KMS-11 (cell line): ENCODE measurements at regions not wholly inside any gene's neighbourhood (a gene's known extent, or its start where the extent isn't known, plus 50 kb on each side); places are given as distances from the start of the nearest gene placed in this dataset.
"Not testable (repeated sequence)": the region's sequence is repeated elsewhere in the genome, so short reads cannot be mapped to it uniquely, and the experiment has no call there.

Experiments
- H2AFZ ChIP-seq: fragments of 200-600 bp; sonication (generic); 2 replicates; pipeline ENCODE4 v1.6.1; 2016; ENCODE audit warnings: antibody characterized with exemption, mixed run types, low read depth
- H3K27ac ChIP-seq: fragments of 200-600 bp; sonication (generic); 2 replicates; pipeline ENCODE4 v1.6.1; 2016; ENCODE audit warnings: mild to moderate bottlenecking, mixed run types
- H3K27me3 ChIP-seq: fragments of 200-600 bp; sonication (generic); 2 replicates; pipeline ENCODE4 v1.6.1; 2017; ENCODE audit warnings: mild to moderate bottlenecking, low read depth, mixed run types, moderate library complexity; ENCODE audit not compliant: insufficient read depth
- H3K36me3 ChIP-seq: fragments of 200-600 bp; sonication (generic); 2 replicates; pipeline ENCODE4 v1.6.1; 2017; ENCODE audit warnings: mild to moderate bottlenecking, mixed run types; ENCODE audit not compliant: insufficient read depth
- H3K4me1 ChIP-seq: fragments of 200-600 bp; sonication (generic); 2 replicates; pipeline ENCODE4 v1.6.1; 2016; ENCODE audit warnings: mild to moderate bottlenecking, low read depth, mixed run types; ENCODE audit not compliant: poor library complexity, severe bottlenecking
- H3K4me2 ChIP-seq: fragments of 200-600 bp; sonication (generic); 2 replicates; pipeline ENCODE4 v1.7.0; 2016; ENCODE audit warnings: mild to moderate bottlenecking, mixed run types
- H3K4me3 ChIP-seq: fragments of 200-600 bp; sonication (generic); IDR thresholded peaks from 2 replicates; pipeline ENCODE4 v1.6.1; 2017; ENCODE audit warnings: low read depth, low read length, mixed read lengths; ENCODE audit not compliant: insufficient read depth
- H3K79me2 ChIP-seq: fragments of 200-600 bp; sonication (generic); 2 replicates; pipeline ENCODE4 v1.6.1; 2016; ENCODE audit warnings: low read depth, mixed run types; ENCODE audit not compliant: insufficient read depth
- H3K9ac ChIP-seq: fragments of 200-600 bp; sonication (generic); 2 replicates; pipeline ENCODE4 v1.6.1; 2016; ENCODE audit warnings: mild to moderate bottlenecking, mixed run types
- H4K20me1 ChIP-seq: fragments of 200-600 bp; sonication (generic); 2 replicates; pipeline ENCODE4 v1.6.1; 2016; ENCODE audit warnings: mild to moderate bottlenecking, mixed run types; ENCODE audit not compliant: insufficient read depth
- CTCF ChIP-seq: fragments of 200-600 bp; sonication (generic); conservative IDR thresholded peaks from 2 replicates; pipeline ENCODE4 v1.6.1; 2017; ENCODE audit warnings: low read depth, mild to moderate bottlenecking, antibody characterized with exemption, low read length, moderate library complexity, mixed read lengths

DNA sequence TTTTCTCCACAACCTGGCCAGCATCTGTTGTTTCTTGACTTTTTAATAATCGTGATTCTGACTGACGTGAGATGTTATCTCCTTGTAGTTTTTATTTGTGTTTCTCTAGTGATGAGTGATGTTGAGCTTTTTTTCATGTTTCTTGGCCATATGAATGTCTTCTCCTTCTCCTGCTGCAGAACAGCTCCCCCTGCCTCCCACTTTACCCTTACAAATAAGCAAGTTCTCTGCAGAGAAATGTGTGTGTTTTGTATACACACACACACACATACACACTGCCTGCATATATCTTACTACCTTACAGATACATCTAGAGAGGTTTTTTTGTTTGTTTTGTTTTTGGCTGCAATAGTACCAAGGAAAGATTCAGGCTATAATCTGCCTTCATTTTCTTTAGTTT lies 88.7 kb upstream of the PHF24 start:
- Histone ChIP-seq H2AFZ (no peak overlapping the region), H4K20me1 (no peaks in the 10 kb centered on the region), H3K4me2 (no peak overlapping the region), H3K4me3 (no peak overlapping the region), H3K27ac (no peak overlapping the region), H3K79me2 (no peaks in the 10 kb centered on the region), H3K36me3 (no peaks in the 10 kb centered on the region), H3K4me1 (no peaks in the 10 kb centered on the region), H3K27me3 (no peaks in the 10 kb centered on the region), H3K9ac (no peak overlapping the region)
- TF ChIP-seq CTCF = 0 out of 2 replicates have a peak, but pooled peaks have one; percentile 18

DNA sequence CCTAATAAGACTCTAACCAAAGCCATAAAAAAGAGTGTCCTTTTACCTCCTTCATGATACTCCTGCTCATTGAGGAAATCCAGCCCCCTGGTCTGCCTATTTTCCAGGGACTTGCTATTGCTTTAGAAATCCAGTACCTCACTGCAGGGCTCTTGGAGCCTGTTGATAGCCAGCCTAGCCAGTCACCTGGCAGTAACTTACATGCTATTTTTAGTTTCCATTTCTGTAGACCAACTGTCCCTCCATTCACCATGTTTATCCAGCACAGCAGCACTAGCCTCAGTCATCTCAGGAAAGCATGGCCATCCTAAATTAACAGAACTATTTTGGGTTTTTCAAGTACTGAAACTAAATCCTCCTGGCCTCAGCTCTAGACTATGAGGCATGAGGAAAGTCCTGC lies 91.5 kb upstream of the PHF24 start:
- Histone ChIP-seq H3K36me3 (no peaks in the 10 kb centered on the region), H3K9ac (no peak overlapping the region), H3K27me3 (no peaks in the 10 kb centered on the region), H3K27ac (no peak overlapping the region), H3K79me2 (no peaks in the 10 kb centered on the region), H2AFZ (no peak overlapping the region), H3K4me2 (no peak overlapping the region), H3K4me1 (no peaks in the 10 kb centered on the region), H3K4me3 (no peak overlapping the region), H4K20me1 (no peaks in the 10 kb centered on the region)
- no peak for TF ChIP-seq CTCF

DNA sequence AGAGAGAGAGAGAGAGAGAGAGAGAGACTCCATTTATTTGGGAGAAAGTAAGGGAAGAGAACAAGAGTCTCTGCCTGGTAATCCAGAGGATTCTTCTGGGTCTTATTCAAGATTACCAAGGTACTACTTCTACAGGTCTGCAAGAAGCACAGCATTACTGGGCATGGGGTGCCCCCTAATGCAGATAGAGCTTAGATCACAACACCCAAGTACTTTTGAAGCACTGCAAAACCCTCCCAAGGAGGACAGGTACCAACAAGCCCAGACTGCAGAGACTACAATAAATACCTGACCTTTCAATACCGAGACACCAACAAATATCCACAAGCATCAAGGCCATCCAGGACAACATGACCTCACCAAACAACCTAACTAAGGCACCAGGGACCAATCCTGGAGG lies 94.7 kb upstream of the PHF24 start:
- Histone ChIP-seq H3K4me1 (no peaks in the 10 kb centered on the region), H3K4me2 (no peak overlapping the region), H2AFZ (no peak overlapping the region), H3K27ac (no peak overlapping the region), H3K27me3 (no peaks in the 10 kb centered on the region), H3K36me3 (no peaks in the 10 kb centered on the region), H3K4me3 (no peak overlapping the region), H3K9ac (no peak overlapping the region), H4K20me1 (no peaks in the 10 kb centered on the region), H3K79me2 (no peaks in the 10 kb centered on the region)
- TF ChIP-seq CTCF = no peak

DNA sequence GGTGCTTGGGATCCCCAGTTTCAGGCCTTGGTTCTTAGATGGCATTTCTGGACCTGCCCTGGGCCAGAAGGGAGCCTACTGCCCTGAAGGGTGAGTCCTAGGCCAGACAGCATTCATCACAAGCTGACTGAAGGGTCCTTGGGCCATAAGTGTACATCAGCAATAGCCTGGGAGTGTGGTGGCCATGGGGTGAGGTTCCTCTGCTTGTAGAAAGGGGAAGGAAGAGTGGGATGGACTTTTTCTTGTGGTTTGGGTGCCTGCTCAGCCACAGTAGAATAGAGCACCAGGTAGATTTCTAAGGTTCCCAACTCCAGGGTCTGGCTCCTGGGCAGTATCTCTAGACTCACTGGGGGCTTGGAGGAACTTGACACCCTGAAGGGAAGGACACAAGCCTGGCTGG lies 95.2 kb upstream of the PHF24 start:
- Histone ChIP-seq H3K4me3 (no peak overlapping the region), H3K27ac (no peak overlapping the region), H3K4me2 (no peak overlapping the region), H3K4me1 (no peaks in the 10 kb centered on the region), H3K9ac (no peak overlapping the region), H4K20me1 (no peaks in the 10 kb centered on the region), H3K36me3 (no peaks in the 10 kb centered on the region), H2AFZ (no peak overlapping the region), H3K27me3 (no peaks in the 10 kb centered on the region), H3K79me2 (no peaks in the 10 kb centered on the region)
- no peak for TF ChIP-seq CTCF

GRCh38 chr9:34862043-34862442 lies 96.0 kb upstream of the PHF24 start:
- Histone ChIP-seq H3K27me3 (no peaks in the 10 kb centered on the region), H2AFZ (no peak overlapping the region), H3K36me3 (no peaks in the 10 kb centered on the region), H3K27ac (no peak overlapping the region), H3K79me2 (no peaks in the 10 kb centered on the region), H3K9ac (no peak overlapping the region), H3K4me3 (no peak overlapping the region), H4K20me1 (no peaks in the 10 kb centered on the region), H3K4me1 (no peaks in the 10 kb centered on the region), H3K4me2 (no peak overlapping the region)
- TF ChIP-seq CTCF = no peak

GRCh38 chr9:34855016-34855415 lies 103.1 kb upstream of the PHF24 start:
- H2AFZ ChIP-seq = not testable (repeated sequence)

More at GRCh38 chr9:34855016-34855415, 103.1 kb upstream of the PHF24 start:
- H3K36me3 ChIP-seq, H3K79me2 ChIP-seq, H3K9ac ChIP-seq, H3K27me3 ChIP-seq, H3K4me3 ChIP-seq, H3K4me1 ChIP-seq, H4K20me1 ChIP-seq, H3K4me2 ChIP-seq, H3K27ac ChIP-seq: not testable (repeated sequence)
